NCI-H2171 (cell line): ENCODE measurements at regions not wholly inside any gene's neighbourhood (a gene's known extent, or its start where the extent isn't known, plus 50 kb on each side); places are given as distances from the start of the nearest gene placed in this dataset.
"Not testable (repeated sequence)": the region's sequence is repeated elsewhere in the genome, so short reads cannot be mapped to it uniquely, and the experiment has no call there.

Source experiments
- DNase-seq: peaks from one replicate; lab custom pipeline; 2025; lab: John Stamatoyannopoulos, UW

DNA sequence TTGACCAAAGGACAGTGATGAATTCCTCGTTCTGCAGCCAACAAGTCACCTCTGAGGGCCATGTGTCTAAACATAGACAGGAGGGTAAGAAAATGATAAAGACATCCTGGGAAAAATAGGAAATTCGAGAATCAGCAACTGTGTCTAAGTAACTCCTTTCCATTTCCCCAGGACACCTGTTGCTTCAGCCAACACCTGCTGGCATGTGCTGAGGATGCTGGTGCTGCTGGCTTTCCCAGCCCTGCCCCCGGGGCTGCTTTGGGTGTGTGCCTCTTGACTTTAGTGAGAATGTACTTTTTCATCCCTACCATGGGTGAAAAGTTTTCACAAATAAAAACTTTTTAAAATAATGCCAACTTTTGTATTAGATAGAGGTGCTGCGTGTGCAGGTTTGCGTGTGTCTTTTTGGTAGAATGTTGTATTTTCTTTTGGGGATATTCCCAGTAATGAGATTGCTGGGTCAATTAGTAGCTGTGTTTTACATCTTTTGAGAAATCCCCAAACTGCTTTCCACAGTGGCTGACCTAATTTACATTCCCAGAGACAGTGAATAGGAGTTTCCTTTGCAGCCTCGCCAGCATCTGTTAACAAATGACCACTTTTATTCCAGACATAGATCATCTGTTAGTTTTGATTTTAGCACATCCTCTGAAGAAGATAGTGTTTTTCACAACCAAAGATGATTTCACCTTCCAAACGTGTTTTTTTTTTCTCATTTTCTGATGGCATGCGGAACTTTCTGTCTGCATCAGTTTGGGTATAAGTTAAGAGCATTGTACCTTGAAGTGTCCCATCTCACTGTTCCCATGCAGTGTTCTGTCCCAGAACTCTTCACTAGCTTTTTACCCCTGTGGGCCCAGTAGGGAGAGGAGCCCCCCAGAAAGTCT, 104.2 kb upstream of the ACBD5 start:
- no peak for DNase-seq

DNA sequence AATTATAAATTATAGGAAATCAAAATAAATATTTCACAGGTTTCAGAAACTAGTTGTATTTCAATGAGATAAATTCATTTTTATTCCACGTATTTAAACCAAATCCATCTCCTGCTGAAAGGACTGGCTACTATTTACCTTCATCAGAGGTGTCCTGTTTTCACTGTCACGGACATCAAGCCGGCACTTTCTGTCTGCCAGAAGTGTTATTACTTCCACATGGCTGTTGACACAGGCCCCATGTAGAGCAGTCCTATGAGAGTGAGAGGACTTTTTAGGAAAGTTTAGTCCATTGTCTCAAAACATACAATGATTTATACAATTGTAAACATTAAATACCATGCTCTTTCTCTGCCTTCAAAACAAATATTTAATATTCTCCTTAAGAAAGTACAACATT, 100.4 kb upstream of the ACBD5 start:
- no peak for DNase-seq

DNA sequence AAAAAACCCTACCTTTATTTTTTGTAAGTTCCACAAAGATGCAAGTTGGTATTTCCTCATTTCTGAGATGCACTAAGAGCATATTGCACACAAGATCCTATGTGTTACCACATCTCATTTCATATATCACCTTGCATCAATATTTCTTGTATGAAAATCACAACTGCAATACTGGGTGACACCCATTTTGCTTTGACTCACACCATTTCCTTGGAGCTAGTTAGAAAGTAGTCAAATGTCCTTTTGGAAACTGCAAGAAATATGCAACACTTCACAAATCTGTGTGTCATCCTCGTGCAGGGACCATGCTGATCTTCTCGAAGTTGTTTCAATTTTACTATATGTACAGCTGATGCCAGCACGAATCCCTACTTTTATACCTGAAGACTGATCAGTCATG, 94.6 kb upstream of the ACBD5 start:
- DNase-seq: not testable (repeated sequence)

DNA sequence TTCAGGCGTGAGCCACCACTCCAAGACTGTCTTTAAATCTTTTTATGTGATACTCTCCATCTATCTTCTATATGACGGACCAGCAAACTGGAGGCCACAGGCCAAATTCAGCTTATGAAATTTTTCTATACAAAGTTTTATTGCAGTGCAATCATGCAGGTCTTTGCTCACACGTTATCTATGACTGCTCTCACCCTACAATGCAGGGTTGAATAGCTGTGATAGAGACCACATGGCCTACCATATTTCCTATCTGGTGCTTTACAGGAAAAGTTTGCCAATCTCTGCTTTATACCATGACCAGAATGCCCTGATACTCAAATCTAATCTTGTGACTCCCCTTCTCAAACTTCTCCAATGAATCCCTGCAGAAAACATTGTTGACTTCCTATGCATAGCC, 89.5 kb upstream of the ACBD5 start:
- DNase-seq: no peak

DNA sequence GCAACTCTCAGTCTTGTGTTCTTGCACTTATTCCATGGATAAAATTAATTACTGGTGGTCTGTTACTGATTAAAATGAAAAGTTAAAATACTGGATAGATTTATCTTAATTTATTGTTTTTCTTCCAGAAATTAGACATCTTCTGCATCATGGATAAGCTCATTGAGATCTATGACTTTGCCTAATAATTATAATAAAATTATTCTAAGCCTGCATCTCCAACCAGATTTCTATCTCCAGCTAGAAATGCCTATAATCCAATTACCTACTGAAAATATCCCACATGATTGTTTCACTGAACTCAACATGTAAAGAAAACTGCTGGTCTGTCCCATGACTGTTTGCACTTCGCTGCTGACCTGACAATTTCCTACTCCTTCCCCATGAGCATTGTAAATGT, 88.3 kb upstream of the ACBD5 start:
- DNase-seq: no peak

DNA sequence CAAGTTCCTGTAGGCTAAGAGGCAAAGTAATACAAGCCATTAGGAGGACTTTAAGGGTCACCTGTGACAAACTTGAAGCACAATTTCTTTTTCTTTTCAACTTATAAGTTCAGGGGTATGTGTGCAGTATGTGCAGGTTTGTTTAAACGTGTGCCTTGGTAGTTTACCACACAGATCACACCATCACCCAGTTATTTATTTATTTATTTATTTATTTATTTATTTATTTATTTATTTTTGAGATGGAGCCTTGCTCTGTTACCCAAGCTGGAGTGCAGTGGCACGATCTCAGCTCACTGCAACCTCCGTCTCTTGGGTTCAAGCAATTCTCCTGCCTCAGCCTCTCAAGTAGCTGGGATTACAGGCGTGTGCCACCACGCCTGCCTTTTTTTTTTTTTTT, 86.2 kb upstream of the ACBD5 start:
- DNase-seq: not testable (repeated sequence)

DNA sequence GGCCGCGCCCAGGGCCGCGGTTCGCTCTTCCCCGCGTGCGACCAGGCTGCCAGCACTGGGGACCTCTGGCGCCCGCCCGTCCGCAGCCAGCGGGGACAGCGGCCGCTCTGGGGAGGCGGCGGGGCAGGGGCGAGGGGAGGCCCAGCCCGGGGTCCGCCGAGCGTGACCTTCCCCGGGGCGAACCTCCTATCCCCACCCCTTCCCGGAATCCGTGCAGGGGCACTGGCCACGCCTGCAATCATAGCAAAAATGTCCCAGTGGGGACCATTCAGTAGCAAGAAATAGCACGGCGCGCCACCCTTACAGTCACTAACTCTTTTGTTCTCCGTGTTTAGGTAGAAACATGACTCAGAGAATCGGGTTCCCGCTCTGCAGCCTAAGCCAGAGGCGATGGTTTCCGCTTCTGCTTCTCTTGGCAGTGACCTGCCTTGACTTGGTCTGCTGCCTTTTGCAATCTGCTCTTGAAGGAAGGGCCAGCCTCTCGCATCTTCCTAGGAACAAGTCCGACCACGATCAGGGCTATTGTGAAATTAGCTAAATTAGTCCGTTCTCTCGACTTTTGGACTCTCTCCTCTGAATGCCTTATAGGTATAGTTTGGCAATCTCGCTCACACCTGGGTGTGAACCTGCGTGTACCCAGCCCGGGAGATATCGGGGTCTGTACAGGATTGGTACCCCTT, 79.3 kb upstream of the ACBD5 start:
- no peak for DNase-seq

DNA sequence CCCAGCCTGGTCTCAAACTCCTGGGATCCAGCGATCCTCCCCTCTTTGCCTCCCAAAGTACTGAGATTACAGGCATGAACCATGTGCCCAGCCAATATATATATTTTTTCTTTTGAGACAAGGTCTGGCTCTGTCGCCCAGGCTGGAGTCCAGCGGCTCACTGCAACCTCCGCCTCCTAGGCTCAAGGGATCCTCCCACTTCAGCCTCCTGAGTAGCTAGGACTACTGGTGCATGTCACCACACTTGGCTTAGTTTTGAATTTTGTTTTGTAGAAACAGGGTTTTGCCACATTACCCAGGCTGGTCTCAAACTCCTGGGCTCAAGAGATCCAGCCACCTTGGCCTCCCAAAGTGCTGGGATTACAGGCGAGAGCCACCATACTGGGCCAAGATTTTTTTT, 78.5 kb upstream of the ACBD5 start:
- not testable (repeated sequence) for DNase-seq

DNA sequence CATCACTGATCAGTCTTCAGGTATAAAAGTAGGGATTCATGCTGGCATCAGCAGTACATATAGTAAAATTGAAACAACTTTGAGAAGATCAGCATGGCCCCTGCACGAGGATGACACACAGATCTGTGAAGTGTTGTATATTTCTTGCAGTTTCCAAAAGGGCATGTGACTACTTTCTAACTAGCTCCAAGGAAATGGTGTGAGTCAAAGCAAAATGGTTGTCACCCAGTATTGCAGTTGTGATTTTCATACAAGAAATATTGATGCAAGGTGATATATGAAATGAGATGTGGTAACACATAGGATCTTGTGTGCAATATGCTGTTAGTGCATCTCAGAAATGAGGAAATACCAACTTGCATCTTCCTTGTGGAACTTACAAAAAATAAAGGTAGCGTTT, 74.5 kb upstream of the ACBD5 start:
- not testable (repeated sequence) for DNase-seq

DNA sequence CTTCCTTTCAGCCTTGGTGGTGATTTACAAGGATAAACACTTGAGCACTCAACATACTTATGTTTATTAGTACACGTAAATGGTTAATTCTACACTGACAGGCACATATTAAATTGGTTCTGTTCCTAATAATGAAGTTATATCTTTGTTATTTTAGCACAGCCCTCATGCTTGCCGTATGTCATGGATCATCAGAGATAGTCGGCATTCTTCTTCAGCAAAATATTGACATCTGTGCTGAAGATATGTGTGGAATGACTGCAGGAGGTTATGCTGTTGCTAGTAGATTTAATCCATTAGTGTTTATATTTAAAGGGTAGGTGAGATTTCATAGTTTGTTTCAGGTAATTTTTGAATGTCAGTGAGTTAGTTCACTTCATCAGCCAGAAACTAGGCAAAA, 73.0 kb upstream of the ACBD5 start:
- not testable (repeated sequence) for DNase-seq

DNA sequence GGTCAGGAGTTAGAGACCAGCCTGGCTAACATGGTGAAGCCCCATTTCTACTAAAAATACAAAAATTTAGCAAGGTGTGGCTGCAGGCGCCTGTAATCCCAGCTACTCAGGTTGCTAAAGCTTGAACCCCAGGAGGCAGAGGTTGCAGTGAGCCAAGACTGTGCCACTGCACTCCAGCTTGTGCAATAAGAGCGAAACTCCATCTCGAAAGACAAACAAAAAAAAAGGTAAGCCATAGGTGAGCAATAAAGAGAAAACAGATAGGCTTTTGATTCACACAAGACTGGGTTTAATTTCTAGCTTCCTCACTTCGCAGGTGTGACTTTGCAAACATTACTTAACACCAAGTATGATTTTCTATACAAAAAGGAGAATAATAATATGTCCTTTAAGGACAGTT, 72.3 kb upstream of the ACBD5 start:
- no peak for DNase-seq

DNA sequence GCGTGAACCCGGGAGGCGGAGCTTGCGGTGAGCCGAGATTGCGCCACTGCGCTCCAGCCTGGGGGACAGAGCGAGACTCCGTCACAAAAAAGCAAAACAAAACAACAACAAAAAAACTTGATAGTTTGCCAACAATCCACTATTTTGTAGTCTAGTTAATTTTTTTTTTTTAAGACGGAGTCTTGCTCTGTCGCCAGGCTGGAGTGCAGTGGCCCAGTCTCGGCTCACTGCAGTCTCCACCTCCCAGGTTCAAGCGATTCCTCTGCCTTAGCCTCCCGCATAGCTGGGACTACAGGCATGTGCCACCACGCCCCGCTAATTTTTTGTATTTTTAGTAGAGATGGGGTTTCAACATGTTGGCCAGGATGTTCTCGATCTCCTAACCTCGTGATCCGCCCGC, 71.2 kb upstream of the ACBD5 start:
- not testable (repeated sequence) for DNase-seq

DNA sequence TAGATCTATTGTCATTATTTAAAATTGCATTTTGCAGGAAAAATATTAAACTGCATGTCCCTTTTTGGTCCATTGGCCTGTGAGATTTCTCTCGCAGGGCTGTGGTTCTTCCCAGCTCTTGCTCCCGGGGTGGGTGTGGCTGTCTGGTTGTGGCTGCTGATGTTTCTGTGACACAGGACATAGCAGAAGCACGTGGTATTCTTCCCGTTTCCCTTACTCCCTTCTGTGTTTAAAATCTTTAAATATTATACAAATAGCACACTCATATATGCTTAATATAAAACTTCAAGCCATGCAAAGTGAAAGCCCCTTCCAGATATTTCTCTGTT, 57.9 kb upstream of the ACBD5 start:
- not testable (repeated sequence) for DNase-seq

DNA sequence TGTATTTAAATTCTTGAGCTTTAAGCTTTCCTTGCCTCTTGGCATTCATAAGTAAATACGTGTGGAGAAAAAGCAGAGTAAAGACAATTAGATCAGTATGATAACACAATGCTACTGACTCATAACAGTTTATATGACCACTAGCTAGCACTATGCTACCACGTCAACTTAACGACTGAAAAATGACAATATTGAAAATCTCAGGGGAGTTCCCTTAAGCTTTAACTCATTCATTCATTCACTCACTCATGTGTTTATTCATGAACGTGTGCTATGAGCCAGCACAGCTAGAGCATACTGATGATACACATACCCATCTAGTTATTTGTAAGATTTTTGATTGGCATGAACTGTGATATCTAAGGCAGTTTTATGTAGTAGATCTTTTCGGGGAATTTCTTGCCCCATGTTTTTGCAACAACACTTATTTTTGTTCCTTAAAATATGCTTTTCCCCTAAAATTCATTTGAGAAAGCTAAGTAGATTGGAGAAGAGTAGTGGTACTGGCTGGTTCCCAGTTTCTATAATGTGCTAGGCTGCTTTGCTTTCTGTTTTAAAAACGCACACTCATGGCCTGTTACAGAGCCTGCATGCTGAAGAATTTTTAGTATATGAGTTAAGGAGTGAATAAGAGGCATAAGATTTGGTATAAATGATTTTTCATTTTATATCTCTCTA, 57.4 kb upstream of the ACBD5 start:
- DNase-seq: no peak

DNA sequence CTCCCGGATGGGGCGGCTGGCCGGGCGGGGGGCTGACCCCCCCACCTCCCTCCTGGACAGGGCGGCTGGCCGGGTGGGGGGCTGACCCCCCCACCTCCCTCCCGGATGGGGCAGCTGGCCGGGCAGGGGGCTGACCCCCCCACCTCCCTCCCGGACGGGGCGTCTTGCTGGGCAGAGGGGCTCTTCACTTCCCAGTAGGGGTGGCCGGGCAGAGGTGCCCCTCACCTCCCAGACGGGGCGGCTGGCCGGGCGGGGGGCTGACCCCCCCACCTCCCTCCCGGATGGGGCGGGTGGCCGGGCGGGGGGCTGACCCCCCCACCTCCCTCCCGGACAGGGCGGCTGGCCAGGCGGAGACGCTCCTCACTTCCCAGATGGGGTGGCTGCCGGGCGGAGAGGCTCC, 55.7 kb upstream of the ACBD5 start:
- not testable (repeated sequence) for DNase-seq

DNA sequence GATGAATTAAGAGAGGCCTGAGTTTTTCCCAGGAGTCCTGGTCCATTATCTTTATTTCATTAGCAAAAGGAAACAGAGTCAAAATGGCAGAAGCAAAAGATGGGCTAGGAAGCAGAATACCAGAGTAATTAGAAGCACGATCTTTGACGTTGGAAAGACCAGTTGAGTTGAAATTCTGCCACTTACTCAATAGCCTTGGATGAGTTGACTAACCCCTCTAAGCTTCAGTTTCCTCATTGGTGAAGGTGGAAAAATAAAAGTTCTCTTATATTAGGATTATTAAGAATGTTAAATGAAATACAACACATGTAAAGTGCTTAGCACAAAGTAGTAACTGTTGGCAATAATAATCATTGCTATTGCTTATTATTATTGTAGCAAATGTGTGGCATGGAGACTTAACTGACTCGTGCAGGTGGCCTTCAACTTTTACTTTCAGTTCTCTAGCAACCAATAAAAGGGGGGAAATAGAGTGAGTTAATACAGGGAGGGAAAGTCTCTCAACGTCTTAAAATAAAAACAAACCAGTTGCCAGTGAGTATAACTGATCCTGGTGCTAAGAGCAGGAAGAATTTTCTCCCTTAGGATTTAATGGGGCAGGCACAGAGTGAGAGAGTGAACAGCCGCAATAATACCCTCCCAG, 50.8 kb upstream of the ACBD5 start:
- not testable (repeated sequence) for DNase-seq
